ENCODE measurements at regions not wholly inside any gene's neighbourhood (a gene's known extent, or its start where the extent isn't known, plus 50 kb on each side); places are given as distances from the start of the nearest gene placed in this dataset.

DNA sequence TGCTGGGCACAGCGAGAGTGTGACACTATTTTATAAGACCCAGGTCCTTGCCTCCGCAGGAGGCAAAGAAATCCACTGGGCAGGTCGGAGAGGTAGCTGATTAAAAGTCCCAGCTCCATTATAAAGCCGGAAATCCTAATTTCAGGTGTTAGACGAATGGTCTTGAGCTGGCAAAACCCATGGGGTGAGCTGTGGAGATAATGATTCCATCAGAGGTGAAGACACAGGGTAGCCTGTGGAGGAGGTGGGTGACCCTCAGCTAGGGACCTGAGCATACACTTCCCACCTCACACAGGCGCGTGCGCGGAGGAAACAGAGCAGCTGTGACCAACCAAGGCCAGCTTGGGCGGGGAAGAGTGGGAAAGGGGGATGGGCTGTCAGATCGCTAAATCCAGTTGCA lies 201.7 kb upstream of the CXCR4 start:
- ChIA-PET CTCF (ENCODE audit: low intra/inter-chr PET ratio) (no interaction called here), POLR2A (interaction anchor here (0.5 kb wide), 1 partner anchor 110 kb away, joined by 3 read pairs; no protein-coding TSS in a partner anchor)
- Histone ChIP-seq H3K9me3 (replicated peaks; ENCODE audit: control insufficient read depth, insufficient read depth, low read depth, low read length) (no peaks in the 10 kb centered on the region), H3K27me3 (ENCODE audit: control insufficient read depth in 2 of 2, insufficient read depth in 2 of 2, low read length in 2 of 2) (peaks cover 0 to 5% of the 10 kb centered on the region in 2 experiments; a peak in 1 of 5 replicates), H2AFZ (ENCODE audit: low read depth, low read length) (0 out of 2 replicates have a peak overlapping the region, but pooled peaks have one; percentile 0), H3K27ac (ENCODE audit: extremely low read depth, low read depth, low read length) (no peak overlapping the region), H3K4me3 (no peak overlapping the region), H3K9ac (ENCODE audit: insufficient read depth in 1 of 2, low read depth in 2 of 2, low read length in 2 of 2) (no peak overlapping the region), H3K79me2 (ENCODE audit: control insufficient read depth, insufficient read depth, low read length) (no peaks in the 10 kb centered on the region), H4K20me1 (replicated peaks; ENCODE audit: control insufficient read depth, insufficient read depth, low read length) (no peaks in the 10 kb centered on the region), H3K4me1 (replicated peaks in 1 of 2; ENCODE audit: control insufficient read depth in 2 of 2, insufficient read depth in 2 of 2, low read length in 2 of 2) (no peaks in the 10 kb centered on the region; a peak in 1 of 5 replicates), H3K9me1 (ENCODE audit: control insufficient read depth, insufficient read depth, low read length) (no peaks in the 10 kb centered on the region), H3K4me2 (ENCODE audit: insufficient read depth, low read length) (no peak overlapping the region), H3K36me3 (ENCODE audit: control insufficient read depth, insufficient read depth, low read length) (no peaks in the 10 kb centered on the region)
- WGBS (ENCODE audit: insufficient coverage, low coverage, missing lambda C conversion rate): 6% methylated on average over 11 of the region's 11 CpGs
- FAIRE-seq (no peak), ATAC-seq (no peak; the same call in 2 of the 3 replicates), DNase-seq (ENCODE audit: extremely low read depth in 1 of 4, low spot score in 3 of 4) (no peak)
- intact Hi-C loops (cut with micrococcal nuclease) (no loop called here), in situ Hi-C loops (cut with MboI) (no loop called here)
- no TSS peak for BruUV-seq (replicated peaks)
- peak; percentile 39 to 43; a peak in 2 of 4 replicates for TF ChIP-seq NRF1 (conservative IDR thresholded peaks at IDR 0.05 in 1 of 2, IDR thresholded peaks at IDR 0.05 in 1 of 2)
- TF ChIP-seq ZNF589 (CRISPR knock-in tag; IDR thresholded peaks at IDR 0.05; ENCODE audit: low read depth): no peak
- no peak for TF ChIP-seq ZNF174 (CRISPR knock-in tag; IDR thresholded peaks at IDR 0.05)
- TF ChIP-seq ATF3 (IDR thresholded peaks at IDR 0.05): no peak
- no peak for TF ChIP-seq ATF3 (CRISPR knock-in tag; conservative IDR thresholded peaks at IDR 0.05)

- Histone ChIP-seq H3K4me3 (no peak overlapping the region), H3K9ac (ENCODE audit: insufficient read depth in 1 of 2, low read depth in 2 of 2, low read length in 2 of 2) (no peak overlapping the region), H3K4me2 (ENCODE audit: insufficient read depth, low read length) (no peak overlapping the region), H3K9me1 (ENCODE audit: control insufficient read depth, insufficient read depth, low read length) (no peaks in the 10 kb centered on the region), H4K20me1 (replicated peaks; ENCODE audit: control insufficient read depth, insufficient read depth, low read length) (no peaks in the 10 kb centered on the region), H3K79me2 (ENCODE audit: control insufficient read depth, insufficient read depth, low read length) (no peaks in the 10 kb centered on the region), H3K27me3 (ENCODE audit: control insufficient read depth in 2 of 2, insufficient read depth in 2 of 2, low read length in 2 of 2) (peaks cover 0 to 5% of the 10 kb centered on the region in 2 experiments; a peak in 1 of 5 replicates), H3K36me3 (ENCODE audit: control insufficient read depth, insufficient read depth, low read length) (no peaks in the 10 kb centered on the region), H3K4me1 (replicated peaks in 1 of 2; ENCODE audit: control insufficient read depth in 2 of 2, insufficient read depth in 2 of 2, low read length in 2 of 2) (no peaks in the 10 kb centered on the region; a peak in 1 of 5 replicates), H3K9me3 (replicated peaks; ENCODE audit: control insufficient read depth, insufficient read depth, low read depth, low read length) (no peaks in the 10 kb centered on the region), H2AFZ (ENCODE audit: low read depth, low read length) (no peak overlapping the region), H3K27ac (ENCODE audit: extremely low read depth, low read depth, low read length) (no peak overlapping the region)
- BruUV-seq (replicated peaks): no TSS peak
- in situ Hi-C loops (cut with MboI) (no loop called here), intact Hi-C loops (cut with micrococcal nuclease) (no loop called here)
- FAIRE-seq: no peak
- no peak for DNase-seq (ENCODE audit: extremely low read depth in 1 of 4, low spot score in 3 of 4)
- TF ChIP-seq ZNF134 (CRISPR knock-in tag; conservative IDR thresholded peaks at IDR 0.05): peak; percentile 60
- TF ChIP-seq MXI1 (IDR thresholded peaks at IDR 0.05; ENCODE audit: low read depth, low read length): no peak
- CTCF ChIA-PET (ENCODE audit: low intra/inter-chr PET ratio): no interaction called here
- ATAC-seq: peak; percentile 39; the same call in 1 of the 3 replicates
- POLR2A ChIA-PET: no interaction called here
- 6% methylated on average over 2 of the region's 2 CpGs for WGBS (ENCODE audit: insufficient coverage, low coverage, missing lambda C conversion rate)
These were observed 201.3 kb upstream of the CXCR4 start for GRCh38 chr2:136319237-136319636.
